G401 (cell line): ENCODE measurements at regions not wholly inside any gene's neighbourhood (a gene's known extent, or its start where the extent isn't known, plus 50 kb on each side); places are given as distances from the start of the nearest gene placed in this dataset.

Experiments
- DNase-seq: peaks from one replicate; pipeline ENCODE4 v3.0.0-alpha.2; 2015; ENCODE audit warnings: low spot score
- in situ Hi-C: cut with HindIII; loops from 2 replicates; pipeline ENCODE4 v1.10.0; 2016; ENCODE audit warnings: low sequenced_read_pairs, mixed read lengths

GRCh38 chr14:85474431-85474830 lies 55.5 kb upstream of the FLRT2 start:
- in situ Hi-C loops = no loop called here
- no peak for DNase-seq

- in situ Hi-C loops = no loop called here
- no peak for DNase-seq
Observed at GRCh38 chr14:85475113-85475512, 54.8 kb upstream of the FLRT2 start.

- in situ Hi-C loops = no loop called here
Observed at GRCh38 chr14:85479306-85479705, 50.6 kb upstream of the FLRT2 start.

GRCh38 chr14:85479771-85480170 lies 50.2 kb upstream of the FLRT2 start:
- no peak for DNase-seq
- in situ Hi-C loops = no loop called here

More at GRCh38 chr14:85479306-85479705, 50.6 kb upstream of the FLRT2 start:
- no peak for DNase-seq
